Smooth muscle cell of the brain vasculature (primary cell): ENCODE measurements at regions not wholly inside any gene's neighbourhood (a gene's known extent, or its start where the extent isn't known, plus 50 kb on each side); places are given as distances from the start of the nearest gene placed in this dataset.

Source experiments
- DNase-seq: peaks from one replicate; pipeline ENCODE4 v3.0.0-alpha.2; 2012; ENCODE audit warnings: low read depth, low spot score

DNA sequence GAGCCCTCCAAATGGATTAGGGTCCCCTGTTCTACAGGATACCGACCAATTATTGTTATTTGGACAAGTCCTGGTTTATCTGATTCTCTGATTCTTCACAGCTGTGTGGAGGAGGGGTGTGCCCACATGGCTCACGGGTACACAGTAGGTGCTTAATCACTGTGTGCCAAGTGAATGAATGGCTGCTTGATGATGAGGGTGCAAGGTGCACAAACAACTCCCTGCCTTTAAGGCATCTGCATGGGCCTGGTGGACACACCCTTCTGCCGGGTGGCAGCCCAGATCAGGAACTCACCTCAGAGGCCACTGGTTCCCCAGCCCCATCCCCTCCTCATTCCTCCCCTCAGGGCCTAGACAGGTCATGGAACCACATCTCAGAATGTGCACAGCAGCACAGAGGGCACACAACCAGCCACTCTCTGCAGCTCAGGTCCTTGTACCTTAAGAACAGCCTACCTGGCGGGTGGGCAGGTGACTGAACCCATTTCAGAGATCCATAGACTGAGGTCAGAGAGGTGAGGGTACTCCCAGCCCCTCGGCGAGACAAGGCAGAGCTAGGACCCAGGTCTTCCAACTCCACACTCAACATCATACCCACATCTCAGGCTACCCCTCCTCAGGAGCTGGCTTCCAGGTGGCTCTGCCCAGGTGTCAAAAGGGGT, 50.3 kb downstream of the SHANK2 start:
- no peak for DNase-seq

DNA sequence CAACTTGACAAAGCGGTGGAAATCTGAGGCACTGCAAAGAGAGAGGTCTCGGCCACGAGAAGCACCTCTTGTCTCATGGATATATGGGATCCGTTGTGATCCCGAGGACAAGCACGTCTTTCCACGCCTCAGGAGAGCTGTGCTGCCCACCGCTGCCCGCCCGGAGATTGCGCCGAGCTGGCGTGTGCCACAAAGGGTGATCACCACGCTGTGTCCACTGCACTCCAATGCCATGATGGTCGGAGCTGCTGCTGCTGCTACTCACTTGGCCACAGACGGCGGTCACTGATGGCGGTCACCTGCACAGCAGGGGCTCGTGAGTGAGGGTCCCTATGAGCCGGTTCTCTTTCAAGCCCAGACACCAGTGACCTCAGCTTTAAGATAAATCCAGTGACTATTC, 51.1 kb downstream of the SHANK2 start:
- no peak for DNase-seq

DNA sequence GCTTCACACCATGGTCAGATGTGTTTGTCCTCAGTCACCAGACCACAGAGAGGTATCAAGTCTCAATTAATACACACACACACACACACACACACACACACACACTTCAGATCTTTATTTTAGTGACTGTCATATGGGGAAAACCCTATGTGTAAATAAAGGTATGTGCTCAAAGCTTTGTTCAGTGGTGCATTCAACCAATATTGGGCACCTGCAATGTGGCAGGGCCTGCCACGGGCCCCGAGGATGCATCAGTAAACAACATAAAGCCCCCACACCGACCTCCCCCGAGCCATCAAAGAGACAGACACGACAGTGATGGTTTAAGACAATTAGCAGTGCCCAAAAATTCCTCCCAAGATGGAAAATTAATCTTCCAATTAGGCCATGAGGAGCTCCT, 51.6 kb downstream of the SHANK2 start:
- no peak for DNase-seq

DNA sequence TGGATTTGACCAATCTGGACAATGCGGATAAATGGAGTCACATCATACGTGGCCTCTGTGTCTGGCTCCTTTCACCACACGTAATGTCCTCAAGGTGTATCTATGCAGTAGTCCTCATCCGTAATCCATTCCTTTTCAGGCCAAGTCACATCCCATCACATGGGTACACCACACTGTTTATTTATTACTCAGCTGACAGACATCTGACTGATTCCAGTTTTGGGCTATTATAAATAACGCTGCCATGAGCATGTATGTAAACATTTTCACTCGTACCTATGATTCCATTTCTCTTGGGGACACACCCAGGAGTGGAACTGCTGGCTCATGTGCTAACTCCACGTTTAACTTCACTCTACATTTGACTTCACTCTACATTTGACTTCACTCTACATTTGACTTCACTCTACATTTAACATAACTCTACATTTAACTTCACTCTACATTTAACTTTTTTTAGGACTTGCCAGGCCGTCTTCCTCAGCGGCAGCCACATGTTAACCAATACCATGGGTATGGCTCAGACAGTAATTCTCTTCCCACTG, 52.1 kb downstream of the SHANK2 start:
- no peak for DNase-seq

DNA sequence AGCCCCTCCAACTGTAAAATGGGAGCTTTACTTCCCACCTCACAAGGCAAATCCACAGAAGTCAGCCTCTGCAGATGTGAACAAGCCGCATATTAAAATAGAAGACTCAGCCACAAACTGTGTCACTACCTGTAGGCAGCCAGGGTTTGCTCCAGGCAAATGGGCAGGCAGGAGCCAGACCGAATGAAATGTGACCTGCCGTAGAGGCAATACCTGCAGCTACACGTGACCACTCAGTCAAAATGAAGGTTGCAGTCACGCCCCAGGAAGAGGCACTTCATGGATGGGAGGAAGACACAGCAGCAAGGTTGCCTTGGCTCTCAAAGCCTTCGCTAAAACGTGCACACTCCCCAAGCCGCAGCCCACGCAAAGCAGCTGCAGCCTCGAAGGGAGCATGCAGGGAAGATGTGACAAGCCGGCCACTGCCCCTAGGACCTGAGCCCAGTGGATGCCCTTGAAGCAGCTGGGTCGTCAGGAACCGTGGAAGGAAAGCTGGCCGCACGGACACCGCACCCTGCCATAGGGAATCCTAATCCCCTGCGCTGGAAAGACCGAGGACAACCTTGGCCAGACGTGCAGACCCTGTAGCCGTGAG, 53.1 kb downstream of the SHANK2 start:
- no peak for DNase-seq

DNA sequence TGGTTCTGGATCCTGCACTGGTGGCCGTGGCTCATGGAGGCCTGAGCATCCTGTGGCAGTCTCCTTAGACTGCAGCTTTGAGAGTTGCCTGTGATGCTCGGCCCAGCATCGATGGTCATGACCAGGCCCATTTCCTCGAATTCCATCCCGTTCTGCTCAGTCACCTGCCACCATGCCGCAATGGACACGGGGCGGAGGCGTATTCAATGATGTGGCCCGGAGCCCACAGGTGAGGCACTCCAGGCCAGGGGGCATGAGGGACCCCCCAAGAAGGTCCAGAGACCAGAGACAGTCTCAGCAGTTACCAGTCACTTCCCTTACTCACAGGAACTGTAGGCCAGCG, 53.6 kb downstream of the SHANK2 start:
- no peak for DNase-seq

DNA sequence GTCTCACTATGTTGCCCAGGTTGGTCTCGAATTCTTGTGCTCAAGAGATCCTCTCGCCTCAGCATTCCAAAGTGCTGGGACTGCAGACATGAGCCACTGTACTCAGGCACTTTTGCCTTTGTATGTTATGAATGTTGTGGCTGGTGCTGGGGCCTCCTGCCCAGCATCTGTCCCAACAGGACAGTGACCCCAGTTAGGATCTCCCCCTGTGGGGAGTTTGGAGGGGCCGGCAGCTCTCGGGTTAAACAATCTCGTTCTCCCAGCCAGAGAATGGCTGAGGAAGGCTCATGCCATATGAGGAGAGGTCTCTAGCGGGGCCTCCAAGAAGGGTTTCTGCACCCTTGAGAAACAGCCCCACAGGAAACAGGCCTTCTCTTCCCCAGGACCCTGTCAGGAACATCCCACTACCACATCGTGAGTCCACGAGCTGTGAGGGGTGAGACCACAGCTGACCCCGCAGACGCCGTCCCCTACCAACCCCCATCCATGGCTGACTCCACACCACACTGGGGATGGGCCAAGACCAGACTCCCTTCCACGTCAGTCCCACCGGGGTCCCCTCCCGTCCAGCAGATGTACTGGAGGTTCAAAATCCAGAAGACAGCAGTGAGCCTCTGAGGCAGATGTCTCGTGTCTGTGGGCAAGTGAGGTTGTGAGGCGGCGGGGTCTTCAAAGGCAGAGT, 54.1 kb downstream of the SHANK2 start:
- DNase-seq: no peak

DNA sequence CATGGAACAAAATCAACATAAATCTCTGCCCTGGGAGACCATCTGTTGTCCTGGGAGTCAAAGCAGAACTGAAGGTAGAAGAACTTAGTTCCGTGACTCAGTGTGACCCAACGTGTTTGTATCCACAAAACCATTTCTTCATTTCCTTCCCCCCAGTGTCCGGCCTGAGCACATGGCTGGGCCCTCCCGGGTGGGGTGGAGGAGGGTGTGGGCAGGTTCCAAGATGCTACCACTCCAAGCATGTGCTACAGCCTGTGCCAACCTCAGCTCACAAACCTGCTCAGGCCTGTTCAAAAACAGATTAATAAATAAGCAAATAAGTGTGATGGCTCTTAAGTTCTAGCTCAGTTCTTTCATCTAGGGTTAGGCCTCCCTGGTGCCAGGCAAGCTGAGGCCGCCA, 55.3 kb downstream of the SHANK2 start:
- no peak for DNase-seq

DNA sequence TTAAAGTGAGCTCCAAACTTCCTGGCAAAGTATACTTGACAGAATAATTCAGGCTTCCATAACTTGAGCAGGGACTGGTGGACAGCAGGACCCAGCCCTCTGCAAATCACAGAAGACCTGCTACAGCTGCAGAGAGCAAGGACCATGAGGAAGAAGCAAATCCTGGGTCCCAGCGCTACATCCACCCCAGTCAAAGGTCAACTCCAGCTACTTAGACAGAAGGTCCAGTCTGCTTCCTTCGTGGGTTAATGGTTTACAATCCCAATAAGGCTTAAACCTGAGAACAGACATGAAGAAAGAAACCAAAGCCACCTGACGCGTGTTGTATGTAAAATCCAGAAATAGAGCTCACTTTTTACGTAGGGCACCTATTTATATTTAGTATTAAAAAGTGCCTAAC, 57.7 kb downstream of the SHANK2 start:
- no peak for DNase-seq

DNA sequence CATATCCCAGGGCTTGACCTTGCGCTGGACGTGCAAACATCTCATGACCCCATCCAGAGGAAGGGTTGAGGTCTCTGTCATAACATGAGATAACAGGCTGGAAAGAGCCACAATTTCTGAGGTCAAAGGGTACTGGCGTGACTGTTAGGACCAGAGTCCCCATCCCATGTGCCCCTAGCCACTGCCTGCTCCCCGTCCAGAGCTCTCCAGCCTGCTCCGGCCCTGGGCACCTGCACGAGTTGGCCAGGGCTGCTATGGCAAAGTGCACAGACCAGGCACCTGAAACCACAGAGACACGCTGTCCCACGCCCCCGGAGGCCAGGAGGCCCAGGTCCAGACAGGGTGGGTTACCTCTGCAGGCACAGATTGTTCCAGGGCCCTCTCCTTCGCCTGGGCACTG, 58.9 kb downstream of the SHANK2 start:
- no peak for DNase-seq

DNA sequence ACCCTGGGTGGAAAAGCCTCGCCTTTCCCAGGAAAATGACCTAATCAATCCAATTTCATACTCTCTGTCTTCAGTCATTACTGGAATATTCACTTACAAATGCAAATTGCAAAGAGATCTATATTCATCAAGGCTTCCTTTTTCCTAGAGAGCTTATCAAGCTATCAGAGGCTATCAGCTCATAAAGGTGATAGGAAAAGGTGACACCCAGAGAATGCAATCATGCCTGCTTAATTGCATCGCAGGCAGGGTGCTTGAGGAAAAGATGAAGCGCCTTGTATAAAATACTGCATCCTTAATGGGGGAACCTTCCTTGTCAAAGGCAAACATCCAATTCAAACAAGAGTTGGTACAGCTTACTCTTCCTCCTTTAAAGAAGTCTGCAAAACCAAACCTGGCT, 59.7 kb downstream of the SHANK2 start:
- DNase-seq: no peak

DNA sequence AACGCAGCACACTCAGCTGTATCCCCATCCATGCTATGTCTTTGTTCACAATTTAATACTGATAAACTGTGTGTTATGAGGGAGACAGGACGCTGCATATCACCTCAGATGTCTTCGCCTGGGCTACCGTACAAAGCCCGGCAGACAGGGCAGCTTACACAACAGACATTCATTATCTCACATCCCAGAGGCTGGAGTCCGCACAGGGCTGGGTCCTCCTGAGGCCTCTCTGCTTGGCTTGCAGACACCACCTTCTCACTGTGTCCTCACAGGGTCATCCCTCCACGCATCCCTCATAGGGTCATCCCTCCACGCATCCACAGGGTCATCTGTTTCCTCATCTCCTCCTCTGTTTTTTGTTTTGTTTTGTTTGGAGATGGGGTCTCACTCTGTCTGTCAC, 61.2 kb downstream of the SHANK2 start:
- DNase-seq: no peak

DNA sequence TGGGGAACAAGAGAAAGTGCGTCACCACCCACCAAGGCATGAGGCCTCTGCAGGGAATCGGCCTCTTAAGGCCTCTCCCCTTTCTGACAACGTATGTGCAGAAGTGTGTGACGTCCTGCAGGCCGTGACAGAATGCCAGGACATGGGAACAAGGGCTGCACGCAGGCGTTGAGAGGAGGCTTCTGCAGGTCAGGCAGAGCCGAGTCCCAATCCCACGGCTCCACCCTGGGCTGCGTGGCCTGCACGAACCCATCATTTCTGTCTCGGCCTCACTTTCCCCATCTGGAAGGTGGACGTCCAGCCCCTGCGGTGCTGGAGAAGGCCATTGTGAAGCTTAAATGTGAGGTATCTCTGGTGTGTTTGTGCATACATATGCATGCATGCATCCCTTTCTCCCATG, 61.8 kb downstream of the SHANK2 start:
- DNase-seq: no peak

DNA sequence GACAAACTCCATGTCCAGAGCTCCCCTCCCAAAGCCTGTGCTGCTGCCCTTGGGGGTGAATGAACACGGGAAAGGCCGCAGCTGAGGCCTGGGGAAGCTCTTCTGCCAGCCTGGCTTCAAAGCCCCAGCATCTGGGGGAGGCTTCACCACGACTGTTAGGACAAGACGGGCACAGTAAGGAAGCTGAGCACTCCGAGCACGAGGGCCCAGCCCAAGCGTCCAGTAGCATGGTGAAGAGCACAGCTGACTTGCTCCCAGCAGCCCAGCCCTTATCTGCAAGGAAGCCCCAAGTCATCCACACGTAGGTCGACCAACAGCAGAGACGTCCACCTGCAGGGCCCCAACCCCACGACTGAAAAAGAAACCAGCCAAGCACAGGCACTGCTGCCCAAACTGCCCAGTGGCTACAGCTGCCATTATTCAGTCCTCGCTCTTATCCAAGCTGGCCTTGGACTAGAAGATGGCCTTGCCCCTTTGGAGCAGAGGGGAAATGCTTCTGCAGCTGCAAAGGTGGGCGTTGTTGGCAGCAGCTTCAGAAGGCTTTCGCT, 62.5 kb downstream of the SHANK2 start:
- no peak for DNase-seq

DNA sequence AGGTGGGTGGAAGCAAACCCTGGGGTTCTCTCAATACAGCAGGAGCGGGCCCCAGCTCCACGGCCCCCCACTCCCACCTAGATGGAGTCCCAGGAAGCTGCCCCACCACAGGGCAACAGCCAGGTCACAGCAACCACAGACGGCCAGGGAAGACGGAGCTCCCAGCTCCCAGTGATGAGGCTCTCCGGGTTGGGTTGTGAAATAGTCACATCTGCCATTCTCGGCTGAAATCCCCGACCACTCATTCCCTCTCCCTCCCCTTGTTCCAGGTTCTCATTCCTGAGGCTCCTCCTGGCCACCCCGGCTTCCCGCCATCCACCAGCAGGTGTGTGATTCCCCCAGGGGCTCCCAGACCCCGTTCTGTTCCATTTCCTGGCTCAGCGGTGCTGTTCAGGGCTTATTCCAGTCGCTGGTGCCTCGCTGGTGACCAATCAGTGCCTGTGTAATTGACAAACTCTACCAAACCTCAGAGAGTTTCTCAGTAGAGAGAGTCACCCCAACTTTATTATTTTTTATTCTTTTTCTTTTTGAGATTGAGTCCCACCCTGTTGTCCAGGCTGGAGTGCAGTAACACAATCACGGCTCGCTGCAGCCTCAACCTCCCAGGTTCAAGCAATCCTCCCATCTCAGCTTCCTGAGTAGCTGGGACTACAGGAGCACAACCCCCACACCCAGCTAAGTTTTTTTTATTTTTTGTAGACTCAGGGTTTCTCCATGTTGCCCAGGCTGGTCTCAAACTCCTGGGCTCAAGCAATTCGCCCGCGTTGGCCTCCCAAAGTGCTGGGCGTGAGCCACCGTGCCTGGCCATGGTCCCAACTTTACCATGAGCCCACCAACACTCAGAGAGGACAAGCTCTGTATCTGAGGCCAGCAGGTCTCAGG, 63.2 kb downstream of the SHANK2 start:
- DNase-seq: no peak

DNA sequence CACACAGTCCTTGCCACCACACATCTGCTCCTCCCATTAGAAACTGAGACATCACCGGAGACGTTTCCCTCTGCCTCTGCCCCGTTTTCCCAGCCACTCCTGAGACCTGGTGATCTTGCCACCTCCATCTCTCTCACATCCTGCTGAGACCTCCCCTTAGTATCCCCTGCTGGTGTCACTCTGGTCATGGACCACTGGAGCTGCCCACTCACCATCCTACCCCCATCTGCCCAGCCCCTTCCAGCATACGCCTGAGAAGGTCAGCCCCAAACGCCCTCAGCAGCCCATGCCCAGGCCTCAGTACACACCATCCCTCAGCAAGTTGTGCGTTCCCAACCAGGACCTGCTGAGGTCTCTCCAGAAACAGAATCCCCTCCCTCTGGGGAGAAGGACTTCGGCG, 64.3 kb downstream of the SHANK2 start:
- DNase-seq: no peak

DNA sequence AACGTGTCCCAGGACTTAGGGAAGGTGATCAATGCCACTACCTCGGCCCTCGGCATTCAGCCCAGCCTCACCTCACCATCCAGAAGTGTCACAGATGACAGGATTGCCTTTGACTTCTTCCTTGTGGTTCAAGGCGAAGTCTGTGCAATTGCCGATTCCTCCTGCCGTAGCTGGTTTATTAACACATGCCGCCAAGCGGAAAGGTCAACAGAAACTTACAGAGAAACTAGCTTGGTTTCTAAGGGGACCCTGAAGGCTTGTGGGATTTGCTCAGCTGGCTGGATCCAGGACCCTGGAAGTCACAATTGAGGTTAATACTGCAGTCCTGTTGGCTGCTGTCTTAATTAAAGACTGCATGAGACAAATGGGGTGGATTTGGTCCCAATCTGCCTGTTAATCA, 65.6 kb downstream of the SHANK2 start:
- no peak for DNase-seq

DNA sequence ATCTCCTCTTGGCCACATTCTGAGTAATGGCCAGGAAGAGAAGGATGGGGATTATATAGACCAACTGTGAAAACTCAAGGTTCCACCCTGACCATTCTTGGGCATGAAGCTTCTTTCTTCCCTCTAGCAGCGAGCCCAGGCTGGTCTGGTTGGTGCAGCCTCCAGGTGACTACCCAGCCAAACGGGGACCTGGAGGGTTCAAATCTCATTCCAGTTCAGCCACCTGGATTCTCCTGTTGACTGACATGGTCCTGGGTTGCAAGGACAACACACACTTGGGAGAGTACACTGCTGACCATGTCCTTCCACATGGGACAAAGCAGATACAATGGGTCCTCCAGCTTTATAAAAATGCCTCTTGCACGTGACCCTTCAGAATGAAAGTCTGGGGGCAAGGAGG, 67.0 kb downstream of the SHANK2 start:
- no peak for DNase-seq

DNA sequence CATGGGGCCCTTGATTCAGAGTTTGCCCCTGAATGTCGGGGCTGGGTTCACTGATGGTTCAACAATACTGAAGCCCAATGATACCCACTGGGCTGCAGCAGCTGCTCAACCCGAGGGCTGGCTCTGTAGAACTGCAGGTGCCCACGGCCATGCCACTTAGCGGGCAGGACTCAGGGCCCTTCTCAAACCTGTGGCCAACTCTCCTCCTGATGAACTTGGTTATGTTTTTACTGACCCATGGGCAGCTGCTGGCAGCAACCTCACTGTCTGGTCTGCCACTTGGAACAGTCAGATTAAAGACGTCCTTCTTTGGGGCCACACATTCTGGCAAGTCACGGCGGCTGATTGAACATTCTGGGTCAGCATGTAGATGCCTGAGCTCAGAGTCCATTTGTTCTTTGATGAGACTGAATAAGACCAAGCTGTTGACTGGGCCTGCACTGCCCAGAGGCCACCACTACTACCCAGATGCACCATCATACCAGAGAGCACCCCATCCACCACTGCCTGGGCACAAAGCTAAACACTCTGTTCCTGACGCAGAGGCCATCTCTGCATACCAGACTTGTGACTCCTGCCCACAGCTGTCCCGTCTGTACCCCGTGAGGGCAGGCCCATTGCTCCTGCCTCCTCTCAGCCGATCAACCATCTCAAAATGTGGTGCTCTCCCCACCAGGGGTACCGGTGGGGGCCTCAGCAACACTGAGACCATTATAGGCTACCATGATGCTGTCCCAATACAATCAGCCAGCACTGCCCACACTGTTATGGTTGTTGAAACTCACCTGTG, 67.8 kb downstream of the SHANK2 start:
- DNase-seq: no peak

DNA sequence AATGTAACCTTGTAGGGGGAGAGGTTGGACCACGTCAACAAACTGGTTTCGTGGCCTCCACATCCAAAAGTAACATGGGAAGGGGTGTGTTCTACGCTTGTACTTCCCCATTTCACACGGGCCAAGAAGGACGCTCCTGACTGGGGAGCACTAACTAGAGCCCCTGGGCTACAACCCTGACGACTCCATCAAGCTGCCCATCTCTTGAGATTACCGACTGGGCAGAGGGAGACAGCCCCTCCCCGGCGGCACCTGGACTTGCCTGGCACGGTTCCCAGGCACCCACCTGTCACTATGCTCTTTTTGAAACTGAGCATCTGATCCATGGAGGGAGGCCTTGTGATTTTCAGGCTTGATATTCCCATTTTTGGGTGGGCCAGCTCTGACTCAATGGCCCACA, 68.5 kb downstream of the SHANK2 start:
- DNase-seq: no peak
